AG08396 (cell line): ENCODE measurements at regions not wholly inside any gene's neighbourhood (a gene's known extent, or its start where the extent isn't known, plus 50 kb on each side); places are given as distances from the start of the nearest gene placed in this dataset.
A peak's percentile ranks its signal among the peaks of the same experiment; 100 is the strongest.

Experiments
- DNase-seq: peaks from one replicate; pipeline ENCODE4 v3.0.0; 2012; ENCODE audit warnings: low spot score, mixed read lengths

DNA sequence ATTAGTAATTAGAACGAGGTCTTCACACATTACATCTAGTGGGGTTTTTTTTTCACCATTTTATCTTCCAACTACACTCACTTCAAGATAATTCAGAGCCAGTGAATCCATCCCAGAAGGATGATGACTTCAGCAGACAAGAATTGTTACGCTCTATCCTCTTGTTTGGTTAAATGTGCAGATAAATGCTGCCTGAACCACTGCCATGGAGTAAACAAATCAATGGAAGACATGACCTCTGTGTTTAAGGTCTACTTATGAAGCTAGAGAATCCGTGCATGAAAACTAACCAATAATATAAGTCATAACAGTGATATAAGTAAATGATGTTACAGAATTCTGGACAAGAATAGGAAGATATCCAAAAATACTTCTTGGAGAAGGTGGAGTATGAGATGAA, 602.6 kb downstream of the TLR4 start:
- DNase-seq: no peak

GRCh38 chr9:118313965-118314364, 609.8 kb downstream of the TLR4 start:
- DNase-seq: no peak

DNA sequence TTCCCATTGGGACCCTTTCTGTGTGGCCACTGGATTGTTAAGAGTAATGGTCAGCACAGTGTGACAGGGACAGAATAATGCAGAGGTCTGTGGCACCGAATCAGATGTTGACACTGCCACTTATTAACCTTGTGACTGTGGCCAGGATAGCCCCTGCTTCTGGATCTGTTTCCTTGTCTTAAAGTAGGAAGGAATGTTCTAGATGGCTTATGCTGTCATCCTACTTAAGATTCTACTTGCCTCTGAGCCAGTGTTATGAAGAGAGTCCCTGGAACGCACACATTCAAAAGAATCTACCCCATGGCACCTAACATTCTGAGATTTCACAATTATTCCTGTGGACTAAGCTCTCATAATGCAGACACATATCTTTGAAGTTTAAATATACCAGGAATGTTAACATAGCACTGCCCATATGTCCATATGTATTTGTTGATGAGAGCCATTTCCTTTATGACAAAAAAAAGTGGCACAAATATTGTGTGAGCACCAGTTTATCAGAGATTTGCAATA, 612.7 kb downstream of the TLR4 start:
- DNase-seq: no peak

DNA sequence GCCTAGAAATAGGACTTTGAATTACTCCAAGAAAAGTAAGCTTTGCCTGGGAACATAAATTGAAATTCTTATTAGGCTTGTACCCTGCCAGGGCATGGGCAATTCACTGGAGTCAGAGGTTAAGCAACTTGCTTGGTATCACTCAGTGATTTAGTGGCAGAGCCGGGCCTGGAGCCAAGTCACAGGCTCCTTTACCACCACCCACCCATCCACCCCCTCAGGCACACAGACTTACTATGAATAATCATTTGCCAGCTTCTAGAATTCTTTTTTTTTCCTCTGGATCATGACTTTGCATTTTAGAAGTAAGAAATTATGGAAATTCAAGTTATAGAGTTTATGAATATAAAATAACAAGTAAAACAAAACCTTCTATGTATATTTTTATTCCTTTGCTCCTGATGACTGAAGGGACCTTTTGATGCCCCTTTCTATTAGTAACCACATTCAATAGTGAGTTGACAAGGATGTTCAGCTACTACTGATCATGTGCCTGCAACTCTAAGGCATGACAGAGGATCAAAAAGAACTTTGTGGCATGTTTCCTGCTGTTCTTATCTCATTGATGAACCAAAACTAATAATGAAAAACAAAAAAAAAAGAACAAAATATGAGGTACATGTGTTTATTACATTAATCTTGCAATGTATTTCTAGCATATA, 614.7 kb downstream of the TLR4 start:
- DNase-seq: no peak

DNA sequence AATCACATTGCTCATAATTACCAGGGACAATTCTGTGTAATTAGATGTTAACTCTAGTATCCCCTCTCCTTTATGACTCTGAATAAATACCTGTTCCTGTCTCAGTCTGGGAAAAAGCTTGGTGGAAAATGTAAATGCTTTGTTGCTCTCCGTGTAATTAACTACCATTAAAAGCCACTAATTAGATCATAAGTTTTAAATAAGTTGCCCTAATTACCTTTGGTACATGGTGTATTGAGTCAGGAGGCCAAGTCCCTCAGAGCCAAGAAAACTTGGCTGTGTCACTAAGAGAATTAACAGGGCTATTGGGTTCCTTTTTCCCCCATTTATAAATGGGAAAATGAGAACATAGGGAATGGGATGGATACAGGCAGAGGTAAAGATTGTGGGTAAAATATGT, 617.6 kb downstream of the TLR4 start:
- no peak for DNase-seq

DNA sequence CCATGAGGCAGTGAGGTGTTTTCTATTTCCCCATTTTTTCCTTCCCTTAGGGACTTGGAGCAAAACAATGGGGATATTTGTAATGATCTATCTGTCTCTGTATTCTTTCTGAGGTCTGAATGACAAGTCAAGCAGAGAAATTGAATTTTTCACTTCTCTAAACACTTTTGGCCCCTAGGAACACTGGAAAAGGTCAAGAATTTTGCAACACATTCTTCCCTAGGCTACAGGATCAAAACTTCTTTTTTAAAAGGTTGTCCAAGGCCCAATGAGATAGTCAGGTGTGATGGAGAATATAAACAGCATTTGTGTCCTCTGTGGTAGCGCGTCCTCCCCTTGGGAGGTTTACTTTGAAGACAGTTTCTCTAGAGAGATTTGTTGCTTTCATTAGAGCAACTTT, 620.5 kb downstream of the TLR4 start:
- no peak for DNase-seq

DNA sequence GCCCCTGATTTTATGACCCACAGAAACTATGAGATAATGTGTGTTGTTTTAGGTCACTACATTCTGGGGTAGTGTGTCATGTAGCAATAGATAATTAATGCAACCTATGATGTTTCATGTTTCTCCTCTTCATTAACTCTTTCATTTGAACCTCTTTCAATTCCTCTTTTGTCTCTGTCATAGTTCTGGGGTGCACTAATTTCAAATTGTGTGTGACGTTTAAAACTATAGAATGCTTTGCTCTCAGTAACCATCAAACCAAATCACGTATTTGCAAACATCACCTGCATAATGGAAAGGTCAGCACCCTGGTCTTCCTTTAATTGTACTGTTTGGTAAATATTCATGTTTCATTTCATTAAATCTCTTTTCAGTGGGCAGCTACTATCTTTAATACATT, 621.6 kb downstream of the TLR4 start:
- DNase-seq: no peak

DNA sequence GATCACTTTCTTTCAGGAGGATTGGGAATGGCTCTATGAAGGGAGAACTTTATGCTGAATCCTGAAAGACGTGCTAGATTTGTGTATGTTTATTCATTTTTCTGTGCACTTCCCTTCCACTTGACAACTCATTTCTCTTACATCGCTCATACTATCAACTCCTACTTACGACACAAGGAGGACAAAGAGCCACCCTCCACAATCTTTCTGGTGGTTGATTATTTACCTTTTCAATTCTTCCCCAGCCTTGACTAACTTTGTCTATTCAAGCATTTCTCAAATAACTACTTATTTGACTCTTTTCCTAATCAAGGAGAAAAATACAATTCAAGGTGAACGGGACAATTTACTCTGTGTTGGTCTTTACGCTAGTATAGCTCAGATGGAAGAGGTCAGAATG, 622.1 kb downstream of the TLR4 start:
- DNase-seq: no peak

DNA sequence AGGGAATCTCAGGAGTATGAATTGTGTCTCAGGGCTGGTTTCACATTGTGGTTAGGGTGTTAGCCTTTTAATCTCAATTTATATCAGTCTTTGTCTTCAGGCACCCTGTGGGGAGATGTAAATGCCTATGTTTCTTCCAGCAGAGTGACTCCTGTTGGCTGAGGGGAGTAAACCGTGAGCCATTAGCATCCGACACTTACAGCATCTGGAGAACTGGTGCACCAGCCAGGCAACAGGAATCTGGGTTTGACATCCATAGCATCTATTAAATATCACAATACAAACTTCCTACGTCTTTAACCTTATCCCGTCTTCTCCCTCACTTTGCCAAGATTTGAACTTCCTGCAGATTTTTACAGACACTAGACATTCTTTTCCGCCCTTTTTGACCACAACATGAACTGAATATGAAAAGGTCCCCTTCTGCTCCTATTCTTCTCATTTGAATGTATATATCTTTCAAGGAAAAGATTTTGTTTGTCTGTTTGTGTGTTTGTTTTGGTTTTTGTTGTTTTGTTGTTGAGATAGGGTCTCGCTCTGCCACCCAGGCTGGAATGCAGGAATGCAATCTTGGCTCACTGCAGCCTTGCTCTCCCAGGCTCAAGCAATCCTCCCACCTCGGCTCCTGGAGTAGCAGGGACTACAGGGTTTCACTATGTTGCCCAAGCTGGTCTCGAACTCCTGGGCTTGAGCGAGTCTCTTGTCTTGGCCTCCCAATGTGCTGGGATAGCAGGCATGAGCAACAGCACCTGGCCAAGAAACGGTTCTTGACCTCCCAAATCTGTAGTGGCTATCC, 626.2 kb downstream of the TLR4 start:
- no peak for DNase-seq

GRCh38 chr9:118331622-118332045, 627.4 kb downstream of the TLR4 start:
- DNase-seq: peak; percentile 1

DNA sequence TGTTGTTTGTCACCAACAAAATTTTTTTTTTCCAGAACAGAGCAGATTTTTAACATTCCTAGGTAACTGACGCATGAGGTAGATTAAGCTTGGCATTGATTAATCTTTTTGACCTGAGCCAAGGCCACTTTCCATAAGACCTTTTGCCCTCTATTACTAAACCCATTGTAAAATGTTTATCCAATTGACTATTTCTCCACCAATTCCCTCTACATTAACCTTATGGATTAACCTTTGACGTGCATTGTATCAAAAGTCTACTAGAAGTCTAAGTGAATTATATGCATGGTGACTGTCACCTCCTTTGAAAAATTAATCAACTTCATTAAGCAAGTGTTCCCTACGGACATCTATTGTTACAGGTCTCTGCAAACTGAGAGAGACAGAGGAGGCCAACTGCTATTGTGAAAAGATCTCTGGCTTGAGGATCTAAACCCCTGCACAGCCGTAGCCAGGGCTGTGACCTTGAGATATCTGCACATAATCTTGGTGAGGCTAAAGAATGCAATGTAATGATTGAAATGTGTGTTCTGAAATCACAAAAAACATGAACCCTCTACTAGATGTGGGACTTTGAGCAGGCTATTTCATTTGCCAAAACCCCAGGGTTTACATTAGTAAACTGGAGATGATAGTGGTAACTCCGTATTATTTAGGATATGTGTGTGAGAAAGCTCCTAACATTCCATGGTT, 632.2 kb downstream of the TLR4 start:
- no peak for DNase-seq

GRCh38 chr9:118336943-118337330, 632.7 kb downstream of the TLR4 start:
- no peak for DNase-seq

- no peak for DNase-seq
These were observed 655.8 kb downstream of the TLR4 start for GRCh38 chr9:118360036-118360435.

DNA sequence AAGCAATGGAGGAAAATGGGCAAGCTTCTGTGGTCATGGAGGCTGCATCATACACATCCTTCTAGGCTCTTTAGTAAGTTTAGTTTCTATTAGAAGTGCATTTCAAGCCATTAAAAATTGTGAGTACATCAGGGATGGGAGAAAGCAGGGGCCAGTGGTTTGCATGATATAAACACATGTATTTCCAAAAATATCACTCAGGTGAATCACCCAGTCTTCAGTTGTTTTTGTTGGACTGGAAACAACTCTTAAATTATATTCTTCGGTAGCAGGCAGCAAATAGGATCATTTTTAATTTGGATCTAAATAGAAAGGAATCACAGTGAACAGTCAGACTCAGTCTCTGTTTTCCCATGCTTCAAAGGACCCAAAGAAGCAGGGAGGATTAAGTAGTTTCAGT, 657.9 kb downstream of the TLR4 start:
- DNase-seq: no peak

- no peak for DNase-seq
These were observed 658.4 kb downstream of the TLR4 start for GRCh38 chr9:118362596-118362995.

DNA sequence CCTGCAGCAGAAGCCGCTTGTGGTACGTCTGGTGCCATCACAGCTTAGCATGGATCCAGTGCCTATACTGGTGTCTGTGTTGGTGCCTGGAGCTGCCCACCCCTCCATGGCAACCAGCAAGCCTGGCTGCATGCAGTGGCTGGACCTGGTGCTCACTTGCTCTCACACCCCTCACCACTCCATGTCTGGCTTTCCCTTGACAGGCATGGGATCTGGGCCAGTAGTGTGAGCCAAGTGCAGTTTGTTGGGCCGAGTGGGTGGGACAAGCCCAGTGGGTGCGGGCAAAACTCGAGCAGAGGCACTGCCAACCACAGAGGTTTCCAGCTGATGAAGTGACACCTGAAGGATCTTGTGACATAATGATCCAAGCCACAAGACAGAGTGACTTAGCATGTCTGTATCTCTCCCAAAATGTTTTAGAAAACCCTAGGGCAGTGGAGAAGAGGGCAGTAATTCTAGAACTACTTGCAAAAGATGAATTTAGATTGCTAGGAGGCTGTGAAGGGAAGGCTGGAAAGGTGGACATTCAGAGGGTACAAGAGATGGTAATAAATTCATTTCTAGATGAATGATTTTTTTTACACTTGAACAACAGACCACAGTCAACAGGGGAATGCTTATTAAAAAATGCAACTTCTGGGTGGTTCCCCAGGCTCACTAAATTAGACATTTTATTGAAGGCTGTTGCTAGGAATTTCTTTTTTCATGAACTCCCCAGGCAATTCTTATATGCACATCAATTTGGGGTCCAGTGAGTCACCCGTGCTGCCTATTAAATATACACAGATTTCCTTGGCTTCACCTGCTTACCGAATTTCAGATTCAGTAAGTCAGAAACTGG, 660.3 kb downstream of the TLR4 start:
- no peak for DNase-seq

- no peak for DNase-seq
These were observed 662.0 kb downstream of the TLR4 start for GRCh38 chr9:118366228-118366627.

- DNase-seq: no peak
These were observed 663.2 kb downstream of the TLR4 start for GRCh38 chr9:118367383-118367782.

DNA sequence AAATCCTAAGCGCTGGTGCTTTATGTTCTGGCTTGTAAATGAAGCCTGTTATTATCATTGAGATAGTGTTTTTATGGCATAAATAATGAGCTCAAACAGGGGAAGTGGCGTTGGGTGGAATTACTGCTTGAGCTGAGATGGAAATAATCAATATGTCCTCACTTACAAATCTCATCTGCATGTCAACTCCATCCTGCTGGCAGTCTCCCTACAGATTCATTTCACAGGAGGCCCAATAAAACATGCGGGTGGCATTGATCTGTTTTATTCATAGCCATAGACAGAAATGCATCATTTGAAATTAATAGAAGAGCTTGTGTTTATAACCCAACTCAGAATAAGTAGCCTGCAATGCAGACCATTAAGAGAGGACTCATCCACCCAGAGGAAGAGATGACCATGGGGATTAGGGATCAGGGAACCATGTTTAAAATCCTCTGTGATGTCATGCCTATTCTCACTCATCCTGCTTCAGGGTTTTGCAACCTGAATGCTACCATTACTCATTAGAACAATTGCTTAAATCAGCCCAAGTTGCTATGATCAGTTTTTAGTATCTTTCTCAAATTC, 680.4 kb downstream of the TLR4 start:
- no peak for DNase-seq

DNA sequence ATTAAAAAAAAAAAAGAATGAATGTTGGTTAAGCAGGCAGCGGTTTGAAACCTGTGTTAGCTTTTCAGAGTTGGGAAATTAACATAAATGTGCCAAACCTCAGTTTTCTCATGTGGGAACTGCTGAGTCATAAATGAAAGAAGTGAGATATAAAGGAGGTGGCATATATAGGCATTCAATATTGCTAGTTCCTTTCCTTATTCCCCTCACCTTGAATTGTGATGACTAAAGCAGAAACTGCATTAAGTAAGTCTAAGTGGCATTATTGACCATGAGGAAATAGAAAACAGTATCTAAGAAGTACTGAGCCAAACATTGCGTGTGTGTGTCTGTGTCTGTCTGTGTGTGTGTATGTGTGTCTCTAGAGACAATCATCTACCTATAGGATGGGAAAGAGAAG, 691.2 kb downstream of the TLR4 start:
- DNase-seq: no peak

GRCh38 chr9:118401546-118401945, 697.3 kb downstream of the TLR4 start:
- DNase-seq: no peak

- no peak for DNase-seq
These were observed 710.5 kb downstream of the TLR4 start for GRCh38 chr9:118414676-118415075.
